HFF-Myc (cell line): ENCODE measurements at regions not wholly inside any gene's neighbourhood (a gene's known extent, or its start where the extent isn't known, plus 50 kb on each side); places are given as distances from the start of the nearest gene placed in this dataset.
"Not testable (repeated sequence)": the region's sequence is repeated elsewhere in the genome, so short reads cannot be mapped to it uniquely, and the experiment has no call there.

ENCODE experiments used
- DNase-seq: peaks from one replicate; pipeline ENCODE4 v3.0.0-alpha.2; 2011; ENCODE audit warnings: low read depth; ENCODE audit errors: extremely low read depth
- H3K4me3 ChIP-seq: replicated peaks from 2 replicates; pipeline ENCODE4 v1.5.1; 2011; ENCODE audit warnings: low read depth, mild to moderate bottlenecking, control low read depth, low read length
- CTCF ChIP-seq: IDR thresholded peaks from 2 replicates; pipeline ENCODE4 v1.5.1; 2012; ENCODE audit warnings: mild to moderate bottlenecking, low read depth, low read length, control low read depth; ENCODE audit errors: missing control alignments

- H3K4me3 ChIP-seq = no peak overlapping the region
- no peak for TF ChIP-seq CTCF
- no peak for DNase-seq
Observed at GRCh38 chr4:16413814-16414555, 187.7 kb upstream of the TAPT1 start.

GRCh38 chr4:16411501-16412085 lies 185.3 kb upstream of the TAPT1 start:
- no peak for TF ChIP-seq CTCF
- DNase-seq = no peak

GRCh38 chr4:16393216-16393615 lies 166.9 kb upstream of the TAPT1 start:
- H3K4me3 ChIP-seq, DNase-seq: not testable (repeated sequence)

More at GRCh38 chr4:16411501-16412085, 185.3 kb upstream of the TAPT1 start:
- H3K4me3 ChIP-seq = no peak overlapping the region

GRCh38 chr4:16391196-16391595 lies 164.9 kb upstream of the TAPT1 start:
- TF ChIP-seq CTCF = no peak
- DNase-seq = no peak
- no peak overlapping the region for H3K4me3 ChIP-seq

- TF ChIP-seq CTCF = no peak
- no peak for DNase-seq
- no peak overlapping the region for H3K4me3 ChIP-seq
Observed at GRCh38 chr4:16387448-16387847, 161.2 kb upstream of the TAPT1 start.

- TF ChIP-seq CTCF = no peak
- no peak overlapping the region for H3K4me3 ChIP-seq
- no peak for DNase-seq
Observed at GRCh38 chr4:16386711-16387320, 160.5 kb upstream of the TAPT1 start.

GRCh38 chr4:16384576-16384975 lies 158.3 kb upstream of the TAPT1 start:
- no peak overlapping the region for H3K4me3 ChIP-seq
- no peak for DNase-seq

More at GRCh38 chr4:16384576-16384975, 158.3 kb upstream of the TAPT1 start:
- TF ChIP-seq CTCF = no peak
